SU-DHL-6 (cell line): ENCODE measurements at regions not wholly inside any gene's neighbourhood (a gene's known extent, or its start where the extent isn't known, plus 50 kb on each side); places are given as distances from the start of the nearest gene placed in this dataset.

Source experiments
- EZH2phosphoT487 ChIP-seq: fragments of 200-600 bp; sonication (generic), shearing (Covaris generic); conservative IDR thresholded peaks from 2 replicates; pipeline ENCODE4 v1.6.1; 2018; ENCODE audit warnings: mild to moderate bottlenecking, antibody characterized with exemption, low read length, moderate library complexity, mixed read lengths
- TF ChIP-seq, protein P1 (sequence below): fragments of 200-600 bp; sonication (generic); IDR thresholded peaks from one replicate; pipeline ENCODE4 v1.5.1; 2017; ENCODE audit warnings: antibody characterized with exemption, mild to moderate bottlenecking, low read length, moderate library complexity; ENCODE audit not compliant: insufficient read depth, poor library complexity, severe bottlenecking

DNA sequence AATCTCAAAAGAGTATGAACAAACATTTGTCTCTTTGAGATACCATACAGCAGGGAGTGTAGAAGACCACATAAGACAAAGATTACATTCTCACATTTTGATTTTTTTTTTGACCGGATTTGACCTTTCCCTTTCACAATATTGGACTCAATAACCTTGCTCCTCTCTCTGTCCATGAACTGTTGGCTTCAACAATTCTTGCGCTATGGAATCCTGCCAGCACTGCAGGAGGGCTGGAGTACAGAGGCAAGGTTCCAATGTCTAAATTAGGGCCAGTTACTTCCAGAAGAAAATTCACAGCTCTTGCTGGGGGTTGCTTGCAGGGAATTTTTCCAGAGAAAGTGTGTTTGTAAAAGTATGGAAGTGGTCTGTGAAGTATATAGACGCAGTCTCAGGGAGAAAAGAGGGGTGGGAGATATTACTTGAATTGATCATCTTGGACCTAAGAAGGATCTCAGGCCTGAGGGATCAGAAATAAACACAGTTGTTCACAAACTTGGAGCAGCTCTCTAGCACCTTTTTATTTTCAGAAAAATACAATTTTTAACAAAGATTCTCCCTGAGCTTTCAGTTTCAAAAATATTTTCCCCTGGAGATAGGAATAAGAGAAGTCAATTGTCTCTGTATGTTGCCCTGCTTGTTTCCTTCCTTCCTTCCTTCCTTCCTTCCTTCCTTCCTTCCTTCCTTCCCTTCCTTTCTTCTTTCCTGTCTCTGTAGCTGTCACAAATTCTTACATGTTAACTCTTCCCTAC lies 765.9 kb downstream of the BCKDHB start:
- TF ChIP-seq, protein P1, sequence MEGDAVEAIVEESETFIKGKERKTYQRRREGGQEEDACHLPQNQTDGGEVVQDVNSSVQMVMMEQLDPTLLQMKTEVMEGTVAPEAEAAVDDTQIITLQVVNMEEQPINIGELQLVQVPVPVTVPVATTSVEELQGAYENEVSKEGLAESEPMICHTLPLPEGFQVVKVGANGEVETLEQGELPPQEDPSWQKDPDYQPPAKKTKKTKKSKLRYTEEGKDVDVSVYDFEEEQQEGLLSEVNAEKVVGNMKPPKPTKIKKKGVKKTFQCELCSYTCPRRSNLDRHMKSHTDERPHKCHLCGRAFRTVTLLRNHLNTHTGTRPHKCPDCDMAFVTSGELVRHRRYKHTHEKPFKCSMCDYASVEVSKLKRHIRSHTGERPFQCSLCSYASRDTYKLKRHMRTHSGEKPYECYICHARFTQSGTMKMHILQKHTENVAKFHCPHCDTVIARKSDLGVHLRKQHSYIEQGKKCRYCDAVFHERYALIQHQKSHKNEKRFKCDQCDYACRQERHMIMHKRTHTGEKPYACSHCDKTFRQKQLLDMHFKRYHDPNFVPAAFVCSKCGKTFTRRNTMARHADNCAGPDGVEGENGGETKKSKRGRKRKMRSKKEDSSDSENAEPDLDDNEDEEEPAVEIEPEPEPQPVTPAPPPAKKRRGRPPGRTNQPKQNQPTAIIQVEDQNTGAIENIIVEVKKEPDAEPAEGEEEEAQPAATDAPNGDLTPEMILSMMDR = no peak
- no peak for TF ChIP-seq EZH2phosphoT487
